ENCODE measurements at regions not wholly inside any gene's neighbourhood (a gene's known extent, or its start where the extent isn't known, plus 50 kb on each side); places are given as distances from the start of the nearest gene placed in this dataset.
"Not testable (repeated sequence)": the region's sequence is repeated elsewhere in the genome, so short reads cannot be mapped to it uniquely, and the experiment has no call there.

DNA sequence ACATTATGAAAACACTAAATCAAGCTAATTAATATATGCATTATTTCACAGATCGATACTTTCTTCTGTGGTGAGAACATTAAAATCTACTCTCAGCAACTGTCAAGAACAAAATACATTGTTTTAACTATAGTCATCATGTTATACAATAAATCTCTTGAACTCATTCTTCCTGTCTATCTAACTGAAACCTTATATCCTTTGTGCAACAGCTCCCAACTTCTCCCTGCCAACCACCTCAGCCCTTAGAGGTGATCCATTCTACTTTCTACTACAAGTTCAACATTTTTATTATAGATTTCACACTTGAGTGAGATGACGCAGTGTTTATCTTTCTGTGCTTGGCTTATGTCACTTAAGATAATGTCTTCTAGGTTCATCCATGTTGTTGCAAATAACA, 535.2 kb upstream of the CRIM1 start:
- H3K4me3 ChIP-seq (ENCODE audit: low read depth in 1 of 5, low read length in 5 of 5), result no peak overlapping the region
- no peaks in the 10 kb centered on the region for H3K4me1 ChIP-seq (ENCODE audit: control insufficient read depth in 5 of 5, insufficient read depth in 5 of 5, low read length in 5 of 5)

DNA sequence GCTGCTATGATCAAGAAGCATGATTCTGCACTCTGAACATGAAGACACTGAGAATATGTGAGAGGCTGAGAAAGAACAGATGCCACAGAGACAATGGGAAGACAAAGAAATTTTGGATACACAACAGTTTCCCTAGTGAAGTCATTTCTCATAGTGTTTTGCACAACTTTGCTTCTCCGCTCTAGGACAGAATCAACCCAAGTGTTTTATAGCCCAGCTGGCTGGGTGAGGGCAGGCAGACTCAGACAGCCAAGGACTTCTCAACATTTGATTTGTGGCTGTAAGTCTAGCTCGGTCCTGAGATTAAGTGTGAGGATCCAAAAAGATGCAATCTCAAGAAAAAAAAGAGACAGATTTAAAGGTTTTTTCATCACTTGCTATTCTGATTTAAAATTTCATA, 536.5 kb upstream of the CRIM1 start:
- H3K36me3 ChIP-seq (ENCODE audit: control insufficient read depth in 5 of 5, insufficient read depth in 5 of 5, low read length in 5 of 5), result no peaks in the 10 kb centered on the region
- no peaks in the 10 kb centered on the region for H3K4me1 ChIP-seq (ENCODE audit: control insufficient read depth in 5 of 5, insufficient read depth in 5 of 5, low read length in 5 of 5)
- H3K9me3 ChIP-seq (ENCODE audit: control insufficient read depth in 5 of 5, low read length in 5 of 5), result no peaks in the 10 kb centered on the region
- H3K4me3 ChIP-seq (ENCODE audit: low read depth in 1 of 5, low read length in 5 of 5), result no peak overlapping the region
- peaks cover 0 to 8% (median 0%) of the 10 kb centered on the region in 5 donors for H3K27me3 ChIP-seq (ENCODE audit: control insufficient read depth in 5 of 5, insufficient read depth in 4 of 5, low read length in 5 of 5)
- no peak overlapping the region for H3K9ac ChIP-seq (ENCODE audit: low read length in 5 of 5)
- no peak overlapping the region for H3K27ac ChIP-seq (ENCODE audit: low read depth, low read length)

More for the DNA sequence above, 535.2 kb upstream of the CRIM1 start:
- Histone ChIP-seq H3K27ac (ENCODE audit: low read depth, low read length) (no peak overlapping the region), H3K9me3 (ENCODE audit: control insufficient read depth in 5 of 5, low read length in 5 of 5) (no peaks in the 10 kb centered on the region), H3K27me3 (ENCODE audit: control insufficient read depth in 5 of 5, insufficient read depth in 4 of 5, low read length in 5 of 5) (peaks cover 0 to 8% (median 0%) of the 10 kb centered on the region in 5 donors), H3K9ac (ENCODE audit: low read length in 5 of 5) (no peak overlapping the region), H3K36me3 (ENCODE audit: control insufficient read depth in 5 of 5, insufficient read depth in 5 of 5, low read length in 5 of 5) (no peaks in the 10 kb centered on the region)

DNA sequence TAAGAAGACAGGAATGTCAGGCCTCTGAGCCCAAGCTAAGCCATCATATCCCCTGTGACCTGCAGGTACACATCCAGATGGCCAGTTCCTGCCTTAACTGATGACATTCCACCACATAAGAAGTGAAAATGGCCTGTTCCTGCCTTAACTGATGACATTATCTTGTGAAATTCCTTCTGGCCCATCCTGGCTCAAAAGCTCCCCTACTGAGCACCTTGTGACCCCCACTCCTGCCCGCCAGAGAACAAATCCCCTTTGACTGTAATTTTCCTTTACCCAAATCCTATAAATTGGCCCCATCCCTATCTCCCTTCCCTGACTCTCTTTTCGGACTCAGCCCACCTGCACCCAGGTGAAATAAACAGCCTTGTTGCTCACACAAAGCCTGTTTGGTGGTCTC, 537.2 kb upstream of the CRIM1 start:
- not testable (repeated sequence) for H3K27me3 ChIP-seq (ENCODE audit: control insufficient read depth in 5 of 5, insufficient read depth in 4 of 5, low read length in 5 of 5); H3K4me3 ChIP-seq (ENCODE audit: low read depth in 1 of 5, low read length in 5 of 5); H3K4me1 ChIP-seq (ENCODE audit: control insufficient read depth in 5 of 5, insufficient read depth in 5 of 5, low read length in 5 of 5); H3K36me3 ChIP-seq (ENCODE audit: control insufficient read depth in 5 of 5, insufficient read depth in 5 of 5, low read length in 5 of 5); H3K27ac ChIP-seq (ENCODE audit: low read depth, low read length); H3K9me3 ChIP-seq (ENCODE audit: control insufficient read depth in 5 of 5, low read length in 5 of 5); H3K9ac ChIP-seq (ENCODE audit: low read length in 5 of 5)

DNA sequence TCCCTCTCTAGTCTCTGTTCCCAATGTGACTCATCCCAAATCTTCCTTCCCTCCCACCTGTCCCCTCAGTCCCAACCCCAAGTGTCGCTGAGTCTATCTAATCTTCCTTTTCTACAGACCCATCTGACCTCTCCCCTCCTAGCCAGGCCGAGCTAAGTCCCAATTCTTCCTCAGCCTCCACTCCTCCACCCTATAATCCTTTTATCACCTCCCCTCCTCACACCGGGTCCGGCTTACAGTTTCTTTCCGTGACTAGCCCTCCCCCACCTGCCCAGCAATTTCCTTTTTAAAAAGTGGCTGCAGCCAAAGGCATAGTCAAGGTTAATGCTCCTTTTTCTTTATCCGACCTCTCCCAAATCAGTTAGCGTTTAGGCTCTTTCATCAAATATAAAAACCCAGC, 541.0 kb upstream of the CRIM1 start:
- H3K4me3 ChIP-seq (ENCODE audit: low read depth in 1 of 5, low read length in 5 of 5); H3K27me3 ChIP-seq (ENCODE audit: control insufficient read depth in 5 of 5, insufficient read depth in 4 of 5, low read length in 5 of 5); H3K9me3 ChIP-seq (ENCODE audit: control insufficient read depth in 5 of 5, low read length in 5 of 5); H3K9ac ChIP-seq (ENCODE audit: low read length in 5 of 5); H3K4me1 ChIP-seq (ENCODE audit: control insufficient read depth in 5 of 5, insufficient read depth in 5 of 5, low read length in 5 of 5); H3K27ac ChIP-seq (ENCODE audit: low read depth, low read length); H3K36me3 ChIP-seq (ENCODE audit: control insufficient read depth in 5 of 5, insufficient read depth in 5 of 5, low read length in 5 of 5): not testable (repeated sequence)

DNA sequence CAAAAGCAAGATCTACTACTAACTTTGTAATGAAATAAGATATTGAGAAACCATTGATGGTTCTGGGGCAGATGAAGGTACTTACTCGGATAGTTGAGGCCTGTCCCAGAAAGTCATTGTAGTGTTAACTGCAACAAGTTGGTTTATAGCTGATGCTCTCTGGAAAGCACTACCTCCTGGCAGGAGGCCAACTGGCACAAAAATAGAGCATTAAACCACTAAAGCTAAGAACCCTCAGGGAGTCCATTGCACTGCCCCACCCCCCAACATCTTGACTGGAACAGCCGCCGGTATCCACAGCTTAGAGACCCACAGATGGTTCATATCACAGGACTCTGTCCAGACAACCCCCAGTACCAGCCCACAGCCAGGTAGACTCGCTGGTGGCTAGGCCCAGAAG, 552.5 kb upstream of the CRIM1 start:
- H3K27me3 ChIP-seq (ENCODE audit: control insufficient read depth in 5 of 5, insufficient read depth in 4 of 5, low read length in 5 of 5), result no peaks in the 10 kb centered on the region
- H3K9me3 ChIP-seq (ENCODE audit: control insufficient read depth in 5 of 5, low read length in 5 of 5), result peaks cover 0 to 8% (median 2%) of the 10 kb centered on the region in 5 donors
- no peak overlapping the region for H3K27ac ChIP-seq (ENCODE audit: low read depth, low read length)
- no peaks in the 10 kb centered on the region for H3K4me1 ChIP-seq (ENCODE audit: control insufficient read depth in 5 of 5, insufficient read depth in 5 of 5, low read length in 5 of 5)
- no peaks in the 10 kb centered on the region for H3K36me3 ChIP-seq (ENCODE audit: control insufficient read depth in 5 of 5, insufficient read depth in 5 of 5, low read length in 5 of 5)
- H3K9ac ChIP-seq (ENCODE audit: low read length in 5 of 5), result no peak overlapping the region
- no peak overlapping the region for H3K4me3 ChIP-seq (ENCODE audit: low read depth in 1 of 5, low read length in 5 of 5)

DNA sequence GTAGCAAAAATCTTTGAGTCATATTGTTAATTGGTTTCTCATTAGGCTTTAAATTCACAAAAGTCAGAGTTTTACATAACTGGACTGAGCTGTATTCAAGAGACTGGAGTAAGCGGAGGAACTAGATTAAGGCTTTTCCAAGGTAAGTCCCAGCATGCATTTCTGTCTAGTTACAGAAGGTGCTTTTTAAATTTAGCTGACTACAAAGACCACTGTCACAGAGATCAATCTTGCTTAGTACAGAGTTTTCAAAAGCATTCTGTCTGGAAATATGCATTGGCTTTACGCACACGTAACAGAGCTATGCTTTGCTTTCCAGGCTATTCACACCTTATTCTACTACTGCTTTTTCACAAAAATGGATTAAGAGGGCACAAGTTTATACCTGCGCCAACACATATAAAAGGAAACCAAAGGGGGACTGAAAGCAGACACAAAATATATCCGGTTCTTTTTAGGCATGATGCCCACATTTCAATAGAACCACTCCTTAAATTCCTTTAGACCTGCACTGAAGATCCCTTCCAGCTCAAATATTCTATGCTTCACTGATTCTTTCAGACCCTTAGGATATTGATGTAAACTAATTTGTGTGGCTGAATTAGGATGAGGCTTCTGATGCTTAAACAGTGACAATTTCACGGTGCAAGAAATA, 560.7 kb upstream of the CRIM1 start:
- Histone ChIP-seq H3K4me3 (ENCODE audit: low read depth in 1 of 5, low read length in 5 of 5) (no peak overlapping the region), H3K27ac (ENCODE audit: low read depth, low read length) (no peak overlapping the region), H3K4me1 (ENCODE audit: control insufficient read depth in 5 of 5, insufficient read depth in 5 of 5, low read length in 5 of 5) (no peaks in the 10 kb centered on the region), H3K27me3 (ENCODE audit: control insufficient read depth in 5 of 5, insufficient read depth in 4 of 5, low read length in 5 of 5) (no peaks in the 10 kb centered on the region), H3K36me3 (ENCODE audit: control insufficient read depth in 5 of 5, insufficient read depth in 5 of 5, low read length in 5 of 5) (no peaks in the 10 kb centered on the region), H3K9me3 (ENCODE audit: control insufficient read depth in 5 of 5, low read length in 5 of 5) (peaks cover 0 to 4% (median 0%) of the 10 kb centered on the region in 5 donors), H3K9ac (ENCODE audit: low read length in 5 of 5) (no peak overlapping the region)

DNA sequence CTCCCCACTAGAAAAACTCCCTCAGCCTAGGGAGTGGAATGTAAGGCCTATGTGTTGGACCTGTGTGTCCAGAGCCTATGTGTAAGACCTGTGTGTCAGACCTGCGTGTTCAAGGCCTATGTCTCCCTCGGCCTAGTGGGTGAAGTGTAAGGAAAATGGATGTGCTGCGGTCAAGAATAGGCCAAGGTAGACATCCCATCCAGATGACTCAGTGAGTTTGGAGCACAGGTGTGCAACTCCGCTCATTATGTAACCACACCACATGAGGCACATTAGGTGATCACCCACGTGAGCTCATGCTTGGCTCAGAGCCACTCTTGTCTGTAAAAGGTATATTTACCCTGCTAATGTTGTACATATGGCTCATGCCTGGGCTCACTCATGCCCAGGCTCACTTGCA, 565.3 kb upstream of the CRIM1 start:
- Histone ChIP-seq H3K4me1 (ENCODE audit: control insufficient read depth in 5 of 5, insufficient read depth in 5 of 5, low read length in 5 of 5) (no peaks in the 10 kb centered on the region), H3K27me3 (ENCODE audit: control insufficient read depth in 5 of 5, insufficient read depth in 4 of 5, low read length in 5 of 5) (no peaks in the 10 kb centered on the region), H3K9ac (ENCODE audit: low read length in 5 of 5) (no peak overlapping the region), H3K36me3 (ENCODE audit: control insufficient read depth in 5 of 5, insufficient read depth in 5 of 5, low read length in 5 of 5) (no peaks in the 10 kb centered on the region), H3K9me3 (ENCODE audit: control insufficient read depth in 5 of 5, low read length in 5 of 5) (peaks cover 0 to 9% (median 2%) of the 10 kb centered on the region in 5 donors), H3K4me3 (ENCODE audit: low read depth in 1 of 5, low read length in 5 of 5) (no peak overlapping the region), H3K27ac (ENCODE audit: low read depth, low read length) (no peak overlapping the region)

DNA sequence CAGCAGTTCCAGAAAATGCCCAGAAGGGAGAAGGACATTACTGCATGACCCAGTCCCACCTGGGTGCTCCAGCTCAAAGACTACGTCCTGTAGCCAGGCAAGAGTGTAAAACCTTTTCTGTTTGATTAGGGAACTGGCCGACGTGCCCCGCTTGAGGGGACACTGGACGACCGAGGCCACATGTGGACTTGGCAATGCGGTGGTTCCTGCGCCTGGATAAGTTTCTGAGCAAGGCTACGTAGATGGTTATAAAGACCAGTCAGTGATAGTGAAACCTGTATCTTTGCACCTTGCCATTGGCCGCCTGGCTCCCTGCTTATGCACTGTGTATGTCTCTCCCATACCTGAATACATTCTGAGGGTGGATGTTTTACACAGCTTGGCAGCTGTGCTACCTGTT, 567.0 kb upstream of the CRIM1 start:
- no peak overlapping the region for H3K4me3 ChIP-seq (ENCODE audit: low read depth in 1 of 5, low read length in 5 of 5)
- no peak overlapping the region for H3K9ac ChIP-seq (ENCODE audit: low read length in 5 of 5)
- no peak overlapping the region for H3K27ac ChIP-seq (ENCODE audit: low read depth, low read length)
- no peaks in the 10 kb centered on the region for H3K4me1 ChIP-seq (ENCODE audit: control insufficient read depth in 5 of 5, insufficient read depth in 5 of 5, low read length in 5 of 5)
- H3K27me3 ChIP-seq (ENCODE audit: control insufficient read depth in 5 of 5, insufficient read depth in 4 of 5, low read length in 5 of 5), result no peaks in the 10 kb centered on the region
- peaks cover 0 to 9% (median 2%) of the 10 kb centered on the region in 5 donors for H3K9me3 ChIP-seq (ENCODE audit: control insufficient read depth in 5 of 5, low read length in 5 of 5)
- H3K36me3 ChIP-seq (ENCODE audit: control insufficient read depth in 5 of 5, insufficient read depth in 5 of 5, low read length in 5 of 5), result no peaks in the 10 kb centered on the region

DNA sequence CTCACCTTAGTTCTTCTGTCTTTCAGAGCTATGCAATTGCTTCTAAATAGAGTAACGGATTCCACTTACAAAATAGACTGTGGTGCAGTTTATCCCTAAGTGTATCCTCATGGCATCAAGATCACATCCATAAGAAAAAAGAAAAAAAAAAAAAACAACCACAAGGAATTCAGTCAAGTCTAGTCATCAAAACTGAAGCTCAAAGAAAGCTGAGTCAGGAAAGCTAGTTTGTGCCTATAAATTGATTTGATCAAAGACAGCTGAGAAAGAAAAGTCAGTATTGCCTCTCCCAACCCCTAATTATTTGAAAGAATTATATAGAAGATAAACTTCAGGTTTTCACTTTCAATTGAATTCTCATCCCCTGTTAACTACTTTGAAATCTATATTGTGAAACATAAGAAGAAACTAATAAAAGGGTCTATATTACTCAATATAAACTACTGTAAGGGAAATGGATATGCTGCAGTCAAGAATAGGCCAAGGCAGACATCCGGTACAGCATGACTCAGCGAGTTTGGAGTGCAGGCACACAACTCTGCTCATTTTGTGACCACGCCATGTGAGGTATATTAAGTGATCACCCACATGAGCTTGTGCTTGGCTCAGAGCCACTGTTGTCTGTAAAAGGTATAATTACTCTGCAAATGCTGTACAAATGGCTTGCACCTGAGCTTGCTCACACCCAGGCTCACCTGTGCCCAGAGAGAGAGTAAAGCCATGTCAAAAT, 568.1 kb upstream of the CRIM1 start:
- Histone ChIP-seq H3K9me3 (ENCODE audit: control insufficient read depth in 5 of 5, low read length in 5 of 5) (peaks cover 0 to 9% (median 2%) of the 10 kb centered on the region in 5 donors), H3K9ac (ENCODE audit: low read length in 5 of 5) (no peak overlapping the region), H3K27me3 (ENCODE audit: control insufficient read depth in 5 of 5, insufficient read depth in 4 of 5, low read length in 5 of 5) (no peaks in the 10 kb centered on the region), H3K4me1 (ENCODE audit: control insufficient read depth in 5 of 5, insufficient read depth in 5 of 5, low read length in 5 of 5) (no peaks in the 10 kb centered on the region), H3K4me3 (ENCODE audit: low read depth in 1 of 5, low read length in 5 of 5) (no peak overlapping the region), H3K36me3 (ENCODE audit: control insufficient read depth in 5 of 5, insufficient read depth in 5 of 5, low read length in 5 of 5) (no peaks in the 10 kb centered on the region), H3K27ac (ENCODE audit: low read depth, low read length) (no peak overlapping the region)

DNA sequence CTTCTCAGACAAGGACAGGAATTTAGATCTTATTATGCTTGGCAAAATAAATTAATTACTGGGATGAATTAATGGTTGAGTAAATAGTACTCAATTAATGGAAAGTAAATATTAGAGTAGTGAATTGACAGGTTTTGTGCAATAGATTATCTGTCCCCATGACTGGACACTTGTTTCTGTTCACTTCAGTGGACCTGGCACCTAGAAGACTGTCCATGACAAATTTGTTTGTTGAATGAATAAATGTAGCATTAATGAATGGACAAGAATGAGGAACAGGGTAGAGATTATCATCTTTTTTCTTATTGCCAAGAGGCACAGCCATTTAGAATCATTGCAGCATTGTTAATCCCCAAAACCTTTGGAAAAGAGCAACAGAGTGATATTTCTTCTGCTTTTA, 570.0 kb upstream of the CRIM1 start:
- peaks cover 0 to 9% (median 2%) of the 10 kb centered on the region in 5 donors for H3K9me3 ChIP-seq (ENCODE audit: control insufficient read depth in 5 of 5, low read length in 5 of 5)
- no peaks in the 10 kb centered on the region for H3K36me3 ChIP-seq (ENCODE audit: control insufficient read depth in 5 of 5, insufficient read depth in 5 of 5, low read length in 5 of 5)
- no peak overlapping the region for H3K9ac ChIP-seq (ENCODE audit: low read length in 5 of 5)
- no peak overlapping the region for H3K27ac ChIP-seq (ENCODE audit: low read depth, low read length)
- no peak overlapping the region for H3K4me3 ChIP-seq (ENCODE audit: low read depth in 1 of 5, low read length in 5 of 5)
- H3K4me1 ChIP-seq (ENCODE audit: control insufficient read depth in 5 of 5, insufficient read depth in 5 of 5, low read length in 5 of 5), result no peaks in the 10 kb centered on the region
- H3K27me3 ChIP-seq (ENCODE audit: control insufficient read depth in 5 of 5, insufficient read depth in 4 of 5, low read length in 5 of 5), result no peaks in the 10 kb centered on the region

All from subcutaneous abdominal adipose tissue (tissue), 5 donors.